C4-2B (cell line): ENCODE measurements at regions not wholly inside any gene's neighbourhood (a gene's known extent, or its start where the extent isn't known, plus 50 kb on each side); places are given as distances from the start of the nearest gene placed in this dataset.

Experiments
- H3K27ac ChIP-seq: fragments of 450-650 bp; 2 replicates; pipeline ENCODE4 v1.5.1; 2017
- ZFX ChIP-seq: fragments of 450-650 bp; IDR thresholded peaks from 2 replicates; pipeline ENCODE4 v1.6.1; 2017
- TF ChIP-seq, protein P1 (sequence below): fragments of 450-650 bp; conservative IDR thresholded peaks from 2 replicates; pipeline ENCODE4 v1.5.1; 2017; ENCODE audit warnings: mild to moderate bottlenecking

DNA sequence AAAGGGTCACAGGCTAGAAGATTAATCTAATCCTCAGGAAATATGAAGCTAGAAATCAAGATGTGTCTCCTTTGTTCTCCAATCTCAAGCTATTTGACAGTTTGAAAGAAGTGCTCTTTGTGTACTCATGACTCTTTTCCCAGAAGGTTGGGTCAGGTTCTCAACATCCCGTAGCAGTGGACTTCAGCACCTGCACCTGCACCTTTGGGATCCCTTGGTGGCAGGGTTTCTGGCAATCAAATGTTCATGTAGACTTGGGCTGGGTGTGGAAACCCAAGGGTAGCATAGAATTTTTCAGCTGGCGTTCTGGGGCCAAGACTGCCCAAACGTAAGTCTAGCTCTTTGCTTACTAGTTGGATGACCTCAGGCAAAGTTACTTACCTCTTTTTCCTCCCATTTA lies 134.4 kb downstream of the ADRA2A start:
- H3K27ac ChIP-seq: no peak overlapping the region
- no peak for TF ChIP-seq ZFX
- TF ChIP-seq, protein P1, sequence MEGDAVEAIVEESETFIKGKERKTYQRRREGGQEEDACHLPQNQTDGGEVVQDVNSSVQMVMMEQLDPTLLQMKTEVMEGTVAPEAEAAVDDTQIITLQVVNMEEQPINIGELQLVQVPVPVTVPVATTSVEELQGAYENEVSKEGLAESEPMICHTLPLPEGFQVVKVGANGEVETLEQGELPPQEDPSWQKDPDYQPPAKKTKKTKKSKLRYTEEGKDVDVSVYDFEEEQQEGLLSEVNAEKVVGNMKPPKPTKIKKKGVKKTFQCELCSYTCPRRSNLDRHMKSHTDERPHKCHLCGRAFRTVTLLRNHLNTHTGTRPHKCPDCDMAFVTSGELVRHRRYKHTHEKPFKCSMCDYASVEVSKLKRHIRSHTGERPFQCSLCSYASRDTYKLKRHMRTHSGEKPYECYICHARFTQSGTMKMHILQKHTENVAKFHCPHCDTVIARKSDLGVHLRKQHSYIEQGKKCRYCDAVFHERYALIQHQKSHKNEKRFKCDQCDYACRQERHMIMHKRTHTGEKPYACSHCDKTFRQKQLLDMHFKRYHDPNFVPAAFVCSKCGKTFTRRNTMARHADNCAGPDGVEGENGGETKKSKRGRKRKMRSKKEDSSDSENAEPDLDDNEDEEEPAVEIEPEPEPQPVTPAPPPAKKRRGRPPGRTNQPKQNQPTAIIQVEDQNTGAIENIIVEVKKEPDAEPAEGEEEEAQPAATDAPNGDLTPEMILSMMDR: no peak

- no peak overlapping the region for H3K27ac ChIP-seq
- no peak for TF ChIP-seq ZFX
- TF ChIP-seq, protein P1: no peak
These were observed 134.9 kb downstream of the ADRA2A start for GRCh38 chr10:111211706-111212105.

DNA sequence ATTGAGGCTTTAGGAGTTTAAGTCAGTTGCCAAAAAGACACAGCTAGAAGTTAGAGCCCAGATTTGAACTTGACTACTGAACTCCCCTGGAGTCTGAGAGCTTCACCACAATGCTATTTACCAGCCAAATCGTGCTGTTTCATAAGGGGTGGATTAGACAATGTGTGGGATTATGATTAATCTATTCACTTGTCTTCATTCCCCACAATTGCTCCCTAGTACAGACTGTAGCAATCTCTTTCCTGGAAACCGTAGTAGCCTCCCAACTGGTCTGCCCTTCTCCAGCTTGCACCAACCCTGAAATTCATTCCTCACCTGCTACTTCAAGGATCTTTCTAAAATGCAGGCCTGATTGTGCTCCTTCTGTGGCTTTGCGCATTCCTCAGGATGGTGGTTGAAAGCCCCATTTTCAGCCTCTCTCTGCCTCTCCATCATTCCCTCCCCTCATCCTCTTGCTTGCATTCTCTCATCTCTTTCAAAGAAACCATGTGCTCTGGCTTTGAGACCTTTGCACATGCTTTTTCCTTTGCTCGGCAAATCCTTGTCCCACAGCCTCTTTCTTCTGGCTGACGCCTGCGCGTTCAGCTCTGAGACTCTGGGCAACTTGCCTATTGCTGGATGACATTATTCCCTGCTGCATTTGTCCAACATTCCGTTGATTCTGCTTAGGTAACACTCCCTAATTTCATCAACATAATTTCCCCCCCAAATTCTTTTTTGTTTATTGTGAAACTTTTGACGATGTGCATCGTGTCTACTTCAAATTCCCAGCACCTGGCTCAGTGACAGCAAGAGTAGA lies 145.1 kb downstream of the ADRA2A start:
- no peak overlapping the region for H3K27ac ChIP-seq
- TF ChIP-seq ZFX: no peak
- TF ChIP-seq, protein P1: no peak

GRCh38 chr10:111222961-111223360 lies 146.1 kb downstream of the ADRA2A start:
- H3K27ac ChIP-seq: no peak overlapping the region
- TF ChIP-seq ZFX: no peak
- TF ChIP-seq, protein P1: no peak

DNA sequence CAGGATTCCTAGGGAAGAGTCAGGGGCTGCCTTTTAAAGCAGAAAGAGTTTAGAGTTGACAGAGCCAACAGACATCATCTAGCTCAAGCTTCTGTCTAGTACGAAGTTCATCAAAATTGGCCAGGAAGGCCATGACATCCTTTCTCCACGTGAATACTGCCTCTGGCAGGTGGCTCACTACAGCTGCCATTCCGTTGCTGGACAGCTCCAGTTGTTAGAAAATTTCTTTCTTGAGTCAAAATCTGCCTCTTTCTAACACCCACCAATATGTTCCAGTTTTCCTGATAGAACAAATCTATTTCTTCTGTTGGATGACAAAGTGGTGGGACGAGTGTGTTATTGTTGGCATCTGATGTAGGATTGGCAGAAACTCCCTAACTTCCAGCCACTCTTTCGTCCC lies 154.9 kb downstream of the ADRA2A start:
- TF ChIP-seq, protein P1: no peak
- TF ChIP-seq ZFX: no peak
- no peak overlapping the region for H3K27ac ChIP-seq

DNA sequence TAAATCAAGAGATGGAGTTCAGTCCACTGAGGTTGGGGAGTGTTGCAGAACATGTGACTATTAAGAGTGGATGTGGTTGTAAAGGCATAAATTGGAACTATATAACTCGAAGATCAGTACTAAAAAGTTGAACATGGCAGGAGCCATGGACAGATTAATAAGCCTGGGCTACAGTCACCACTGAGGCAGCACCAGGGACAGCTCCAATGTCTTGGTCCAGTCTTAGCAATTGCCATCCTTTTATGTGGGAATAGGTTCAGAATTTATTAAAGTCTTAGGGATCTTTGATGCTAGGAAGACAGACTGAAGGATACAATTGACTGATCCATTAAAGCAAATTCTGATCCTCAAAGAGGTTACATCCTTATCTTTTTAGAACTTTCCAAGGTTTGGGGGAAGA lies 156.6 kb downstream of the ADRA2A start:
- TF ChIP-seq, protein P1: no peak
- TF ChIP-seq ZFX: no peak
- no peak overlapping the region for H3K27ac ChIP-seq

GRCh38 chr10:111234234-111234913 lies 157.5 kb downstream of the ADRA2A start:
- no peak overlapping the region for H3K27ac ChIP-seq
- no peak for TF ChIP-seq ZFX
- TF ChIP-seq, protein P1: no peak
